ENCODE measurements at regions not wholly inside any gene's neighbourhood (a gene's known extent, or its start where the extent isn't known, plus 50 kb on each side); places are given as distances from the start of the nearest gene placed in this dataset.

- Histone ChIP-seq H3K4me2 (no peak overlapping the region), H3F3A (ENCODE audit: insufficient read depth, low read depth) (no peaks in the 10 kb centered on the region), H3K79me2 (ENCODE audit: low read depth) (no peaks in the 10 kb centered on the region), H3K9me3 (ENCODE audit: insufficient read depth, low read depth) (no peaks in the 10 kb centered on the region), H3K27me3 (ENCODE audit: insufficient read depth, low read depth) (no peaks in the 10 kb centered on the region), H3K27ac (no peak overlapping the region), H3K4me3 (no peak overlapping the region), H4K20me1 (ENCODE audit: insufficient read depth) (no peaks in the 10 kb centered on the region), H3K9me2 (ENCODE audit: insufficient read depth) (no peaks in the 10 kb centered on the region), H3K4me1 (replicated peaks; ENCODE audit: insufficient read depth) (no peaks in the 10 kb centered on the region), H3K36me3 (ENCODE audit: low read depth) (no peaks in the 10 kb centered on the region), H2AFZ (no peak overlapping the region)
- ChIA-PET CTCF (no interaction called here), POLR2A (ENCODE audit: unreplicated experiment) (no interaction called here)
- TF ChIP-seq EZH2 (IDR thresholded peaks at IDR 0.05; ENCODE audit: low read depth), result no peak
- no peak for TF ChIP-seq CTCF (conservative IDR thresholded peaks at IDR 0.05)
- intact Hi-C loops (cut with micrococcal nuclease; ENCODE audit: unreplicated experiment), result no loop called here
- BruUV-seq (replicated peaks), result no TSS peak
- no peak for DNase-seq
Measured at GRCh38 chrX:43025806-43026315, 247.9 kb upstream of the PPP1R2C start.

DNA sequence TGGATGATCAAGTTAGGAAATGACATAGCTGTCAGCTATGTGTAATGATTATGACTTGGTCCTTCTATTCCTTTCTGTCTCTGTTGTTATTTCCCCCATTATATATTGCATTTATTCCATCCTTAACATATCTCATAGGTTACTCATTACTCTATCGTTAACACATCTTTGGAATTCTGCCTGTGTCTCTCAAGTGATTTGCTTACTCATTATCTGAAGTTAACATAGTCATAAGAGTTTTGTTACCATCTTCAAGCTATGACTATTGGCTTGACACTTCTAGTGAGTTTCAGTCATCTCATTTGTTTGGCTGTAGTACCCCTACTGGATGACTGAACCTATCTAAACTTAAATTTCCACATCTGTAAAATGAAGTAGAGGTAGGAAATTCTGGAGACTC, 286.1 kb upstream of the PPP1R2C start:
- intact Hi-C loops (cut with micrococcal nuclease; ENCODE audit: unreplicated experiment), result no loop called here
- no peak for DNase-seq
- no peaks in the 10 kb centered on the region for H3K27me3 ChIP-seq (ENCODE audit: insufficient read depth, low read depth)
- BruUV-seq (replicated peaks), result no TSS peak
- ChIA-PET POLR2A (ENCODE audit: unreplicated experiment) (no interaction called here), CTCF (no interaction called here)
- H4K20me1 ChIP-seq (ENCODE audit: insufficient read depth), result no peaks in the 10 kb centered on the region
- no peaks in the 10 kb centered on the region for H3K79me2 ChIP-seq (ENCODE audit: low read depth)
- no peaks in the 10 kb centered on the region for H3K36me3 ChIP-seq (ENCODE audit: low read depth)
- no peak overlapping the region for H2AFZ ChIP-seq
- H3K9me2 ChIP-seq (ENCODE audit: insufficient read depth), result no peaks in the 10 kb centered on the region
- no peaks in the 10 kb centered on the region for H3K9me3 ChIP-seq (ENCODE audit: insufficient read depth, low read depth)
- TF ChIP-seq EZH2 (IDR thresholded peaks at IDR 0.05; ENCODE audit: low read depth) (no peak), CTCF (conservative IDR thresholded peaks at IDR 0.05) (no peak)
- no peak overlapping the region for H3K4me3 ChIP-seq
- no peaks in the 10 kb centered on the region for H3F3A ChIP-seq (ENCODE audit: insufficient read depth, low read depth)
- no peak overlapping the region for H3K27ac ChIP-seq
- no peak overlapping the region for H3K4me2 ChIP-seq
- no peaks in the 10 kb centered on the region for H3K4me1 ChIP-seq (replicated peaks; ENCODE audit: insufficient read depth)

DNA sequence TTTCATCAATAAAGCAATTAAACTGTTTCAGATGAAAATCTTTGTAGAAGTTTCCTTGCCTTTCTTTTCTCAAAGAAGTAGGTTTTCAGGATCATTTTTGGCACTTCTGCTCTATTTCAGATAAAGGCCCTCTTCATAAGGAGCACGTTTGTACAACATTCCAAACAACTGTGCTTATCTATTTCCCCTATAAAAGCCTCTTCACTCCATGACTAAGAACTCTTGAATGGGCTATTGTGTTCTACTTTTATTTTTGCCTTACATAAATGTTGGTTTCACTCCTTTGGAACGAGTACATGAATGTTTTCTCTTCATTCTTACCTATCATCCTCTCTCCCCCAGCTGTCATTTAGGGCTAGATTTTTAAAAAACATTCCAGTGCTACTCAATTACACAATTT, 288.0 kb upstream of the PPP1R2C start:
- BruUV-seq (replicated peaks), result no TSS peak
- Histone ChIP-seq H3K4me1 (replicated peaks; ENCODE audit: insufficient read depth) (no peaks in the 10 kb centered on the region), H3K4me2 (no peak overlapping the region), H4K20me1 (ENCODE audit: insufficient read depth) (no peaks in the 10 kb centered on the region), H3K4me3 (no peak overlapping the region), H3K79me2 (ENCODE audit: low read depth) (no peaks in the 10 kb centered on the region), H3K36me3 (ENCODE audit: low read depth) (no peaks in the 10 kb centered on the region), H2AFZ (no peak overlapping the region), H3K27me3 (ENCODE audit: insufficient read depth, low read depth) (no peaks in the 10 kb centered on the region), H3K9me2 (ENCODE audit: insufficient read depth) (no peaks in the 10 kb centered on the region), H3K27ac (no peak overlapping the region), H3K9me3 (ENCODE audit: insufficient read depth, low read depth) (no peaks in the 10 kb centered on the region), H3F3A (ENCODE audit: insufficient read depth, low read depth) (no peaks in the 10 kb centered on the region)
- no peak for TF ChIP-seq EZH2 (IDR thresholded peaks at IDR 0.05; ENCODE audit: low read depth)
- no peak for TF ChIP-seq CTCF (conservative IDR thresholded peaks at IDR 0.05)
- ChIA-PET POLR2A (ENCODE audit: unreplicated experiment) (no interaction called here), CTCF (no interaction called here)
- DNase-seq, result no peak
- intact Hi-C loops (cut with micrococcal nuclease; ENCODE audit: unreplicated experiment), result no loop called here
